ENCODE measurements at regions not wholly inside any gene's neighbourhood (a gene's known extent, or its start where the extent isn't known, plus 50 kb on each side); places are given as distances from the start of the nearest gene placed in this dataset.

DNA sequence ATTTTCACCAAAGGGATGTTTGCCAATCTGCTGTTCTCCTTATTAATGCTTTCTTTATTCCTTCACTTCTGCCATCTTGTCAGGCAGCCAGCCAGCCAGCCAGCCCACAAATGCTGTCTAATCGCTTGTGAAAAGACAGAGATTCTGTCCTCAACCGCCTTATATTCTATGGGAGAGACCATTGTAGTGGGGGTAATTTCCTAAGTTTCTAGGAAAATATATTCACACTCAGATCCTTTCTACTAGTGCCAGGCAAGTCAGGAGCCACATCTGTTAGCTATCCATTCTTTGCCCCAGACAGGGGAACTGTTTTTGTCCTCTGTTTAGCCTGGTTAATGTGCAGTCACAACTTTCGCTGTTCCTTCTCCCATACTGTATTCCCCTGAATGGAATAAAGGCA lies 1023.1 kb downstream of the ADGRL2 start (continued):
- TF ChIP-seq, protein P1, sequence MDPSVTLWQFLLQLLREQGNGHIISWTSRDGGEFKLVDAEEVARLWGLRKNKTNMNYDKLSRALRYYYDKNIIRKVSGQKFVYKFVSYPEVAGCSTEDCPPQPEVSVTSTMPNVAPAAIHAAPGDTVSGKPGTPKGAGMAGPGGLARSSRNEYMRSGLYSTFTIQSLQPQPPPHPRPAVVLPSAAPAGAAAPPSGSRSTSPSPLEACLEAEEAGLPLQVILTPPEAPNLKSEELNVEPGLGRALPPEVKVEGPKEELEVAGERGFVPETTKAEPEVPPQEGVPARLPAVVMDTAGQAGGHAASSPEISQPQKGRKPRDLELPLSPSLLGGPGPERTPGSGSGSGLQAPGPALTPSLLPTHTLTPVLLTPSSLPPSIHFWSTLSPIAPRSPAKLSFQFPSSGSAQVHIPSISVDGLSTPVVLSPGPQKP (IDR thresholded peaks at IDR 0.05; ENCODE audit: low read depth, low read length) = no peak
- TF ChIP-seq ZZZ3 (IDR thresholded peaks at IDR 0.05; ENCODE audit: control insufficient read depth, insufficient read length, low read depth) = no peak
- TF ChIP-seq ZNF384 (IDR thresholded peaks at IDR 0.05; ENCODE audit: borderline replicate concordance, low read depth, low read length) = no peak
- TF ChIP-seq CBFB (IDR thresholded peaks at IDR 0.05; ENCODE audit: low read depth) = no peak
- TF ChIP-seq MAX (IDR thresholded peaks at IDR 0.05; ENCODE audit: low read depth, low read length) = no peak
- no peak for TF ChIP-seq NFYA (IDR thresholded peaks at IDR 0.05; ENCODE audit: borderline replicate concordance, low read depth, low read length)
- TF ChIP-seq PAX8 (IDR thresholded peaks at IDR 0.05) = no peak
- TF ChIP-seq, protein P2, sequence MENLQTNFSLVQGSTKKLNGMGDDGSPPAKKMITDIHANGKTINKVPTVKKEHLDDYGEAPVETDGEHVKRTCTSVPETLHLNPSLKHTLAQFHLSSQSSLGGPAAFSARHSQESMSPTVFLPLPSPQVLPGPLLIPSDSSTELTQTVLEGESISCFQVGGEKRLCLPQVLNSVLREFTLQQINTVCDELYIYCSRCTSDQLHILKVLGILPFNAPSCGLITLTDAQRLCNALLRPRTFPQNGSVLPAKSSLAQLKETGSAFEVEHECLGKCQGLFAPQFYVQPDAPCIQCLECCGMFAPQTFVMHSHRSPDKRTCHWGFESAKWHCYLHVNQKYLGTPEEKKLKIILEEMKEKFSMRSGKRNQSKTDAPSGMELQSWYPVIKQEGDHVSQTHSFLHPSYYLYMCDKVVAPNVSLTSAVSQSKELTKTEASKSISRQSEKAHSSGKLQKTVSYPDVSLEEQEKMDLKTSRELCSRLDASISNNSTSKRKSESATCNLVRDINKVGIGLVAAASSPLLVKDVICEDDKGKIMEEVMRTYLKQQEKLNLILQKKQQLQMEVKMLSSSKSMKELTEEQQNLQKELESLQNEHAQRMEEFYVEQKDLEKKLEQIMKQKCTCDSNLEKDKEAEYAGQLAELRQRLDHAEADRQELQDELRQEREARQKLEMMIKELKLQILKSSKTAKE (IDR thresholded peaks at IDR 0.05; ENCODE audit: low read depth, poor library complexity, severe bottlenecking) = no peak
- TF ChIP-seq SMAD1 (IDR thresholded peaks at IDR 0.05; ENCODE audit: low read depth, partially characterized antibody) = no peak

- RAD21 ChIA-PET (ENCODE audit: unreplicated experiment) = no interaction called here
- no peaks in the 10 kb centered on the region for H3K27me3 ChIP-seq (replicated peaks in 1 of 2; ENCODE audit: control insufficient read depth in 2 of 2, insufficient read depth in 2 of 2, low read length in 1 of 2)
- DNase-seq (ENCODE audit: low read depth, low spot score) (no peak), ATAC-seq (no peak), FAIRE-seq (no peak)
- POLR2A ChIA-PET = no interaction called here
- H3K9me3 ChIP-seq (replicated peaks; ENCODE audit: control insufficient read depth, insufficient read depth, low read length) = no peaks in the 10 kb centered on the region
- H3K4me3 ChIP-seq = no peak overlapping the region
- H3K4me2 ChIP-seq (ENCODE audit: control insufficient read depth, insufficient read depth) = no peak overlapping the region
- no peaks in the 10 kb centered on the region for H4K20me1 ChIP-seq (ENCODE audit: control insufficient read depth, insufficient read depth)
- no peak overlapping the region for H3K27ac ChIP-seq (ENCODE audit: control insufficient read depth, insufficient read depth)
- SMC1A ChIA-PET (ENCODE audit: uncharacterized antibody, unreplicated experiment) = no interaction called here
- in situ Hi-C loops (cut with MboI) (no loop called here), intact Hi-C loops (cut with micrococcal nuclease; ENCODE audit: unreplicated experiment) (no loop called here)
- no peaks in the 10 kb centered on the region for H3K36me3 ChIP-seq (ENCODE audit: control insufficient read depth in 2 of 2, insufficient read depth in 2 of 2, low read length in 1 of 2)
- no peak overlapping the region for H2AFZ ChIP-seq (ENCODE audit: control insufficient read depth, low read depth, low read length)
- 60% methylated on average over 3 of the region's 3 CpGs for WGBS (ENCODE audit: insufficient coverage, insufficient replicate concordance, low lambda C conversion rate, missing lambda C conversion rate)
- no peaks in the 10 kb centered on the region for H3K4me1 ChIP-seq (ENCODE audit: control insufficient read depth, insufficient read depth, low read length)
- CTCF ChIA-PET = no interaction called here
- H3K9ac ChIP-seq (ENCODE audit: control insufficient read depth, insufficient read depth, low read length) = no peak overlapping the region
- no peaks in the 10 kb centered on the region for H3K79me2 ChIP-seq (ENCODE audit: control insufficient read depth, insufficient read depth, low read length)
- no TSS peak for BruUV-seq (replicated peaks)
- TF ChIP-seq RUNX3 (IDR thresholded peaks at IDR 0.05; ENCODE audit: low read length) (no peak), CBX3 (IDR thresholded peaks at IDR 0.05; ENCODE audit: borderline replicate concordance, low read depth) (no peak), TCF7 (IDR thresholded peaks at IDR 0.05; ENCODE audit: borderline replicate concordance) (no peak), MEF2B (IDR thresholded peaks at IDR 0.05; ENCODE audit: partially characterized antibody, poor library complexity, severe bottlenecking) (no peak), SREBF1 (IDR thresholded peaks at IDR 0.05; ENCODE audit: low read length) (no peak)
- TF ChIP-seq, protein P3, sequence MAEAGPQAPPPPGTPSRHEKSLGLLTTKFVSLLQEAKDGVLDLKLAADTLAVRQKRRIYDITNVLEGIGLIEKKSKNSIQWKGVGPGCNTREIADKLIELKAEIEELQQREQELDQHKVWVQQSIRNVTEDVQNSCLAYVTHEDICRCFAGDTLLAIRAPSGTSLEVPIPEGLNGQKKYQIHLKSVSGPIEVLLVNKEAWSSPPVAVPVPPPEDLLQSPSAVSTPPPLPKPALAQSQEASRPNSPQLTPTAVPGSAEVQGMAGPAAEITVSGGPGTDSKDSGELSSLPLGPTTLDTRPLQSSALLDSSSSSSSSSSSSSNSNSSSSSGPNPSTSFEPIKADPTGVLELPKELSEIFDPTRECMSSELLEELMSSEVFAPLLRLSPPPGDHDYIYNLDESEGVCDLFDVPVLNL (IDR thresholded peaks at IDR 0.05; ENCODE audit: low read depth, low read length) = no peak
Observed at GRCh38 chr1:82820816-82821215, 1020.1 kb downstream of the ADGRL2 start.
